GM20000 (cell line): ENCODE measurements at regions not wholly inside any gene's neighbourhood (a gene's known extent, or its start where the extent isn't known, plus 50 kb on each side); places are given as distances from the start of the nearest gene placed in this dataset.

Source experiments
- DNase-seq: peaks from one replicate; pipeline ENCODE4 v3.0.0; 2012; ENCODE audit warnings: low spot score
- TF ChIP-seq, protein P1 (sequence below): IDR thresholded peaks from 2 replicates; pipeline ENCODE4 v1.5.1; 2012; ENCODE audit warnings: mild to moderate bottlenecking, control low read depth; ENCODE audit errors: extremely low read depth, missing control alignments

GRCh38 chr10:78691301-78692030, 377.3 kb upstream of the ZMIZ1 start:
- TF ChIP-seq, protein P1, sequence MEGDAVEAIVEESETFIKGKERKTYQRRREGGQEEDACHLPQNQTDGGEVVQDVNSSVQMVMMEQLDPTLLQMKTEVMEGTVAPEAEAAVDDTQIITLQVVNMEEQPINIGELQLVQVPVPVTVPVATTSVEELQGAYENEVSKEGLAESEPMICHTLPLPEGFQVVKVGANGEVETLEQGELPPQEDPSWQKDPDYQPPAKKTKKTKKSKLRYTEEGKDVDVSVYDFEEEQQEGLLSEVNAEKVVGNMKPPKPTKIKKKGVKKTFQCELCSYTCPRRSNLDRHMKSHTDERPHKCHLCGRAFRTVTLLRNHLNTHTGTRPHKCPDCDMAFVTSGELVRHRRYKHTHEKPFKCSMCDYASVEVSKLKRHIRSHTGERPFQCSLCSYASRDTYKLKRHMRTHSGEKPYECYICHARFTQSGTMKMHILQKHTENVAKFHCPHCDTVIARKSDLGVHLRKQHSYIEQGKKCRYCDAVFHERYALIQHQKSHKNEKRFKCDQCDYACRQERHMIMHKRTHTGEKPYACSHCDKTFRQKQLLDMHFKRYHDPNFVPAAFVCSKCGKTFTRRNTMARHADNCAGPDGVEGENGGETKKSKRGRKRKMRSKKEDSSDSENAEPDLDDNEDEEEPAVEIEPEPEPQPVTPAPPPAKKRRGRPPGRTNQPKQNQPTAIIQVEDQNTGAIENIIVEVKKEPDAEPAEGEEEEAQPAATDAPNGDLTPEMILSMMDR, result no peak
- DNase-seq, result no peak

DNA sequence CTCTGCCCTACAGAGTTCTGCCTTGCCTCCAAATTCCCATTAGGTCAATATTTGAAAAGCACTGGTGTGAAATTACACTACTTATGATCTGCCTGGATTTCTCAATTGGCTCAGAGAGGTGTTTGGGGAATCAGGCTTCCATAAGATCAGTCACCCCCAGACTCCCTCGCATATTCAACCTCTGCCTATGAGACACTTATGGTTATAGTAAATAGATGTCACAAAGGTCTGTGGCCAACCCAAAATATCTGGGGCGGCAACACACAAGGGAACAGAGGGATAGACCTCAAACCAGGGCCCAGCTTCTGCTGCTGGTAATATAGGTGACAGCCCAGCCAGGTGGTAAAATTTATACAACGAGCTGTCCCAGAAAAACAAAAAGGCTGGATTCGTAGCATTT, 376.7 kb upstream of the ZMIZ1 start:
- TF ChIP-seq, protein P1, result no peak
- DNase-seq, result no peak

DNA sequence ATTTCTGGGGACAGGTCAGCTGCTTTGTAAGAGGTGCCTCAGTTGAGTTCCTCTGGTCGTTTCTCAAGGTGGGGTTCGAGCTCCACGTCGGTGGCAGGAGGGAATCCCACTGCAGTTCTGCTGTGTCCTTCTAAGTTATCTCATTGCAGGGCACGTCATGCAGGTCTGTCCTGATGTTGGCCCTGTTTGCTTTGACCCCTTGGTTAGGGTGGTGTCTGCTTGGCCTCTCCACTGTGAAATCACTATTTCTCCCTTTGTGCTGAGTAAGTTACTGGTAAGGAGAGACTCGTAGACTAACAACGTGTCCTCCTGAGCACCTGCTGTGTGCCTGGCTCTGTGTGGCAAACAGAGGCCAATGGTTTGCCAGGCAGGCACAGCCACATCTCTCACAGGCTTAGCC, 372.9 kb upstream of the ZMIZ1 start:
- no peak for DNase-seq
- TF ChIP-seq, protein P1, result no peak

GRCh38 chr10:78696791-78697395, 371.9 kb upstream of the ZMIZ1 start:
- no peak for DNase-seq
- TF ChIP-seq, protein P1, result no peak

GRCh38 chr10:78699971-78700370, 368.8 kb upstream of the ZMIZ1 start:
- TF ChIP-seq, protein P1, result no peak
- no peak for DNase-seq

GRCh38 chr10:78700413-78700812, 368.4 kb upstream of the ZMIZ1 start:
- TF ChIP-seq, protein P1, result no peak
- DNase-seq, result no peak

DNA sequence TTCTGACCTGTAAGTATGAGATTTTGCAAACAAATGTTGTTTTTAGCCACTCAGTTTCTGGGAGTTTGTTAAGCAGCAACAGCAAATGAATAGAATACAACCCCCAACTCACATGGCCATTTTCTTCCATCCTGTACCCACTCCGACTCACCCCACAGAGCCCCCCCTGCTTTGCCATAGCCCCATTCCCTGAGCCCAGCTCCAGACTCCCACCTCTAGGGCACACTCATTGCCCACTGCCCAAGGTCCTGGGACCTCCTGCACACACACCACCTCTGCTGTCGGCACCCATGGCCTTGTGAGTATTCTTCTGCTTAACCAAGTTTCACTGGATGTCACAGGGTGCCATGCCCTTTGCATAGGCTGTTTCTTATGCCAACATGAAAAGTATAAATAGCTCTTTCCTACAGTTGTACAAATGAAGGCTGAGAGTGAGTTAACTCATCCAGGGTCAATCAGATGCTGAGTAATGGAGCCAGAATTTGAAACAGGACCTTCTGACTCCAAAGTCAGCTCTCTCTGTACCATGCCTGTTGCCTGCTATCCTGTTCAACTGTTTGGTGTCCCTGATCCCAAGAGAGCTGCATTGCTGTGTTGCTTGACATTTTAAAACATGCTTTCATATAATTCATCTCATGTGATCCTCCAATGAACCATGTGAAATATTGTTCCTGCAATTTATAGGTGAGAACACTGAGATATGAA, 367.8 kb upstream of the ZMIZ1 start:
- DNase-seq, result no peak
- TF ChIP-seq, protein P1, result no peak
